Posterior vena cava (tissue), 2 donors: ENCODE measurements at regions not wholly inside any gene's neighbourhood (a gene's known extent, or its start where the extent isn't known, plus 50 kb on each side); places are given as distances from the start of the nearest gene placed in this dataset.

ENCODE experiments used
- DNase-seq: peaks from one replicate; pipeline ENCODE4 v3.0.0-alpha.2; 2020; ENCODE audit warnings: low spot score
- intact Hi-C, 2 donors: fragments of 100-400 bp; cut with DNase I; formaldehyde crosslinking; loops; one replicate each; pipeline versions ENCODE4 v1.14.1 to v1.14.2; 2022 to 2023
- donor health status: DM: yes; HTN: yes; CAD: no.
- donor health status: DM: yes; HTN: yes; CAD: no.

DNA sequence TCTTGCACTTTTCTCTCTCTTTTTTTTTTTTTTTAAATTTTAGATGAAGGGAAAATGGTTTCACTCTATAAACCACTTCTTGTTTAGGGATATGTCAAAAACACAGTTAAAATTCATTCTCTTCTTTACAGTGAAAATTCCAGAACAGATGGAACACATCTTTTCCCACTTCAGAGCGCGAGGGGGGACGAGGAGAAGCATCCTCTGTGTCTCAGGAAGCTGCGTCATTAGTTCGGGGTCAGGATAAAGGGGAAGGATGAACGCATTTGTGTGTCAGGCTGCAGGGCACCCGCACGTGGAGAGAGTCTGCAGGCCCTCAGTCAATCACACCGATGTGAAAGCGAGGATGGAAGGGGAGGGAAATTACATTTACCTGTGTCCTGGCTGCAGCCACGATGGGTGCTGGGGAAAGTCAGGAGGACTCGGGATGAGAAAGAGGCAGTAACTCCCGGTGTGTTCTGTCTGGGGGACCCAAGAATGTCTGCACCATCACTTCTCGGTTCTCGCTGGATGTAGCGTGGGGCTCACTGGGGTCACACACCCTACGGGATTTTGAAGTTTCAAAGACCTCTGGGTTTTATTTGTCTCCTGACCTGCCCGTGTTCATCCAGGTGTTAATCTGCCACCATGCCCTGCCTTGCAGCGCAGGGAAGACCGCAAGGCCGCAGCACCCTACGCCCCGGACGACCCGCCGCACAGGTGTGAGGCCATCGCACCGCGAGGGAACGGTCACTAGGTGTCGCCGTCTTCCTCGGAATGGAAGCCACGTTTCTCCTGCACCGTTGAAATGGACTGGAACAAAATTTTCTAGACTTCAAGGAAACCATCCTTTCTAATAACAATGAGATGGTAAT, 66.7 kb upstream of the PITRM1 start:
- DNase-seq, result peak; percentile 90

DNA sequence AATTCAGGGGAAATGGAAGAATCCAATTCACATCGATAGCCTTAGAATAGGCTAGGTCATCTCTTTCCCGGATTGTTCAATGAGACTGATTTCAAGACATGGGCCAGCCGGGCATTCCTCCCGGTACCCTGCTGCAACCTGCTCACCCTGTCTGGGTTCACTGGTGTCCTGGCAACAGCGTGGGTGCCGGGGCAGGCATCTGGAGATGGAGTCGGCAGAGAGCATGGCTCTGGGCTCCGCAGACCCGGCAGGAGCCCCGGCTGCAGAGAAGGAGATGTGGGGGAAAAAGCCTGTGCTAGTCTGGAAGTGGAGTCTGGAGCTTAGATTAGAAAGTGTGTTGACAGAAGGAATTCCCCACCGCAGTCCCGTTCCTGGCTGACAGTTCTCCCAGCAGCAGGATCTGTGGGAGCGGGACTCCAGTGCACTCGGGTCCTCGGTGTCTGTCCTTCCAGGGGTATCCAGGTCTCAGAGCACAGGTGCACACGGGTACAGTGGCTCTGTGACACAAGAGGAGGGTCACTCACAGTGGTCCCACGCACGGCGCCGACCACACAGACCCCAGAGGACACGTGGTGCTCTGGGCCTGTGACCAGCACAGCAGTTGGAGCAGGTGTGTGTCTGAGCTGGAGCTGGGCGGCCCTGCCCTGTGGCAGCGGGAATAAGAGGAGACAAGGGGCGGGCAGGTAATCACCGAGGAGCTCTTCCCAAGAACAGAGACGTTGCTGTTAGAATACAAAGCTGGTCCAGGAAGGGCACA, 65.7 kb upstream of the PITRM1 start:
- intact Hi-C loops, result loop anchor here in 1 of 2 donors (5.0 to 10.0 kb wide), 2 partner anchors 524 to 1417 kb away; no protein-coding TSS in a partner anchor
- DNase-seq, result no peak

More for the DNA sequence above, 66.7 kb upstream of the PITRM1 start:
- intact Hi-C loops, result loop anchor here in 1 of 2 donors (5.0 to 10.0 kb wide), 2 partner anchors 523 to 1416 kb away; no protein-coding TSS in a partner anchor

GRCh38 chr10:3237530-3237929, 64.9 kb upstream of the PITRM1 start:
- DNase-seq, result no peak
- intact Hi-C loops, result loop anchor here in 1 of 2 donors (5.0 to 10.0 kb wide), 2 partner anchors 525 to 1417 kb away; no protein-coding TSS in a partner anchor

GRCh38 chr10:3236644-3237404, 64.2 kb upstream of the PITRM1 start:
- intact Hi-C loops, result loop anchor here in 1 of 2 donors (5.0 to 10.0 kb wide), 2 partner anchors 525 to 1418 kb away; no protein-coding TSS in a partner anchor
- DNase-seq, result no peak

DNA sequence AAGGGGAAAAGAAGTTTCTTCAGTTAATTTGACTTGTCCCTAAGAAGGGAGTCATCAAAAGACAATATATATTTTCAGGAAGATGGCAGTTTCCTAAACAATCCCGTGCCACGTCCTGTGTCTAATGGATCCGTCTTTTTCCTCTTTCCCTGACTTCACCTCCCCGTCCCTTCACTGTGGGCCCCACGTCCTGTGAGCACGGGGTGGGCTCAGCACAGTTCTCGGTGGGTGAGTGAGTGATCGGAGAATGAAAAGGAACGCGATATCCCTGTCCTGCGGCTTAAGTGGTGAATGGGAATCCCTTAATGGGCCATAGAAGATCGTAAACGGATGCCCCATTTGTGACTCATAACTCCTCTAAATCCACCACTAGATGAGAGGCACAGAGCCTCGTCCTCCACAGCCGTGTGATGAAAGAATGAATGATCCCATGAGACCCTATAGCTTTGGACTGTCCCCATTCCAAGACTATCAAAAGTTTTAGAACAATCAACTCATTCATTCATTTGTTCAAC, 63.5 kb upstream of the PITRM1 start:
- no peak for DNase-seq
- intact Hi-C loops, result loop anchor here in 1 of 2 donors (5.0 to 10.0 kb wide), 2 partner anchors 526 to 1419 kb away; no protein-coding TSS in a partner anchor

GRCh38 chr10:3235395-3235794, 62.8 kb upstream of the PITRM1 start:
- intact Hi-C loops, result loop anchor here in 1 of 2 donors (5.0 to 10.0 kb wide), 2 partner anchors 527 to 1419 kb away; no protein-coding TSS in a partner anchor
- DNase-seq, result no peak

DNA sequence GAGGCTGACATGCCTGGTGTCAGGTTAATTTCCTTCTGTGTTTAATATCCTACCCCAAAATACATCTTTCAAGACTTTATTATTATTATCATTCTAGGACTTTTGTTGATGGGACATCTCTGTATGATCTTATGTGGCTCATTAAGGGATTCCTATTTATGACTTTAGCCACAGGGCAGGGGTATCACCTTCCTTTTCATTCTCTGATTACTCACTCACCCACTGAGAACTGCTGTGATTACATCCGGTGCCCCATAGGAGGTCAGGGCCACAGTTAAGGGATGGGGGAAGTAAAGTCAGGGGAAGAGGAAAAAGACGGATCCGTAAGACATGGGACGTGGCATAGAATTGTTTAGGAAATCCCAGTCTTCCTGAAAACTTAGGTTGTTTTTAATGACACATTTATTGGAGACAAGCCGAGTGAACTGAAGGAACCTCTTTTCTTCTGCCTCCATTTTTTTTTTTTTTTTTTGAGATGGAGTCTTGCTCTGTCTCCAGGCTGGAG, 61.0 kb upstream of the PITRM1 start:
- intact Hi-C loops, result loop anchor here in 1 of 2 donors (10.0 kb wide), 1 partner anchor 1421 kb away; no protein-coding TSS in a partner anchor
- no peak for DNase-seq

- intact Hi-C loops, result loop anchor here in 1 of 2 donors (10.0 kb wide), 1 partner anchor 1423 kb away; no protein-coding TSS in a partner anchor
- no peak for DNase-seq
Measured at GRCh38 chr10:3231951-3232730, 59.6 kb upstream of the PITRM1 start.

GRCh38 chr10:3229815-3230214, 57.2 kb upstream of the PITRM1 start:
- intact Hi-C loops, result loop anchor here in 1 of 2 donors (10.0 kb wide), 1 partner anchor 1425 kb away; no protein-coding TSS in a partner anchor
- DNase-seq, result no peak

GRCh38 chr10:3228629-3228945, 56.0 kb upstream of the PITRM1 start:
- no peak for DNase-seq
- intact Hi-C loops, result no loop called here

DNA sequence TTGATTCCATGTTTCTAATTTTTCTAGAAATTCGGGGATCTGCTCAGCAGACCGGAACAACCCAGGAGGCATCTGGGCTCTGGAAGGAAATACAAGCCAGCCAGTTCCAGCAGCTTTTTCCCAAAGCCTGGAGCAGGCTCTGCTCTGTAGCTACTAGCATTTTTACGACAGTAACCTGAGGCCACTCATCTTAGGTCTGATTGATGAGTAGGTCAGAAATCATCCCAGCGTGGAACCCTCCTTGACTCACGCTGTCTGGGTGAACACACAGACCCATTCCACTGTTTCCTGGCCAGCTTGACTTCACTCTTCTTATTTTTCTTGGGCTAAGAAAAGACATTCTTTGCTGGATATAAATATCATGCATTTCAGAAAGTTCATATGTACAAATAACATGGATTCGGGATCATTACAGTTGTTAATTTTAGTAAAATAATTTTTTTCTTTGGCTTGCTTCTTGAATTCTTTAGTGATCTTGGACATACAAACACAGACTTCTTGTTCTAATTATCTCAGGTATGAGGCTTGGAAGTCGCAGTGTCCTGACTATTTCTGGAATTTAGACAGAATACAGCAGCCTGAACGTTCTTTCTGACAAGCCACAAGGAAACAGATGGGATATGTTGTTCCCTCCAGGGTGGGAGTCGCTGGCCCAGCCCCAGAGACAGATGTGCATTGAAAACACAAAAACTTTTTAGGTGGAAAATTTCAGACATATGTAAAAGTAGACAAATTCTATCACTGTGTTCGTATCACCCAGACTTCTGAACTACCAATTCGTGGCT, 54.6 kb upstream of the PITRM1 start:
- DNase-seq, result no peak
- intact Hi-C loops, result no loop called here

DNA sequence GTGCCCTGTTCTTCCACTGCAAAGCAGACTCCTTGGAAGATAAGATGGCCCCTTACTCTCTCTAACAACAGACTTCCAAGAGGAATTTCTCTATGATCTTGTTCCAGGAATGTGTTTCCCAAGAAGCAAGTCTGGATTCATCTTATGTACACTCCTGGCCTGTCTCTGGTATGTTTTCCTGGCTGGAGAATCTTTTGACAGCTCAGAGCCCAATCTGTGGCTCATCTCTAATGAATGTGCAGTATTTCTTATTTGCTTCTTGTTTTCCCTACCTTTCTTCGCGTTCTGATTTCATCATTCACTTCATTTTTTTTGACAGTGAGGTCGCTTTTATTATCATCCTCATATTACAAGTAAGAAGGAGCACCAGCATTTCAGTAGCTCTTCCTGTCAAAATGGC, 53.0 kb upstream of the PITRM1 start:
- no peak for DNase-seq
- intact Hi-C loops, result no loop called here

- DNase-seq, result no peak
- intact Hi-C loops, result no loop called here
Measured at GRCh38 chr10:3224241-3224640, 51.7 kb upstream of the PITRM1 start.

DNA sequence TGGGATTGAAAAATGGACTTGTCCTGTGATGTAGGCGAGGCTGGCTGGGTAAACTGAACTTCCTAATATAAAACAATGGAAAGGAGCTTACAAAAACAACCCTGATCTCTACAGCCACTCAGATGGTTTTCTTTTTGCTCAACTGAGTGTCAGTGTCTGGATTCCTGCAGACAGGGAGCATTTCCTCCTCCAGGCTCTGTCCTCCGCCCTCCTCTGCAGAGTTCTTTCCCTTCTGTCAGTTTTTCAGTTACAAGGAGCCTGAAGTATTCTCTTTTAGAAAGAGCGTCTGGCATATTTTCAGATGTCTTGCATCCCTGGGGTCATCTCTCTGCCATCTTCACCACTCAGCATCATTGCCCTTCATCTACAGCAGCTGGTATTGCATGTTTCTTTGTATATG, 50.0 kb upstream of the PITRM1 start:
- DNase-seq, result no peak
- intact Hi-C loops, result no loop called here
